HuH-7 (cell line): ENCODE measurements at regions not wholly inside any gene's neighbourhood (a gene's known extent, or its start where the extent isn't known, plus 50 kb on each side); places are given as distances from the start of the nearest gene placed in this dataset.
"Not testable (repeated sequence)": the region's sequence is repeated elsewhere in the genome, so short reads cannot be mapped to it uniquely, and the experiment has no call there.

Source experiments
- DNase-seq: peaks from one replicate; pipeline ENCODE4 v3.0.0; 2011; ENCODE audit warnings: low spot score

GRCh38 chr10:113470372-113471240, 82.2 kb upstream of the HABP2 start:
- no peak for DNase-seq

- DNase-seq = no peak
Measured at GRCh38 chr10:113471241-113471996, 81.4 kb upstream of the HABP2 start.

GRCh38 chr10:113473011-113473410, 79.8 kb upstream of the HABP2 start:
- no peak for DNase-seq

GRCh38 chr10:113473851-113474250, 79.0 kb upstream of the HABP2 start:
- no peak for DNase-seq

GRCh38 chr10:113474752-113475151, 78.1 kb upstream of the HABP2 start:
- no peak for DNase-seq

- DNase-seq = no peak
Measured at GRCh38 chr10:113475381-113475807, 77.5 kb upstream of the HABP2 start.

GRCh38 chr10:113476191-113476590, 76.7 kb upstream of the HABP2 start:
- no peak for DNase-seq

GRCh38 chr10:113476673-113477072, 76.2 kb upstream of the HABP2 start:
- no peak for DNase-seq

GRCh38 chr10:113477451-113477850, 75.4 kb upstream of the HABP2 start:
- no peak for DNase-seq

GRCh38 chr10:113479346-113480080, 73.3 kb upstream of the HABP2 start:
- peak; percentile 55 for DNase-seq

GRCh38 chr10:113480081-113480360, 72.8 kb upstream of the HABP2 start:
- DNase-seq = no peak

GRCh38 chr10:113480851-113481502, 71.9 kb upstream of the HABP2 start:
- DNase-seq = peak; percentile 44

- no peak for DNase-seq
Measured at GRCh38 chr10:113484487-113484886, 68.4 kb upstream of the HABP2 start.

GRCh38 chr10:113485736-113486135, 67.1 kb upstream of the HABP2 start:
- no peak for DNase-seq

GRCh38 chr10:113486531-113486930, 66.3 kb upstream of the HABP2 start:
- DNase-seq = no peak

- DNase-seq = no peak
Measured at GRCh38 chr10:113487154-113487553, 65.7 kb upstream of the HABP2 start.

- no peak for DNase-seq
Measured at GRCh38 chr10:113488186-113488585, 64.7 kb upstream of the HABP2 start.

GRCh38 chr10:113489522-113489921, 63.3 kb upstream of the HABP2 start:
- DNase-seq = not testable (repeated sequence)

- no peak for DNase-seq
Measured at GRCh38 chr10:113491967-113492565, 60.8 kb upstream of the HABP2 start.

- DNase-seq = no peak
Measured at GRCh38 chr10:113493195-113493594, 59.7 kb upstream of the HABP2 start.

GRCh38 chr10:113493882-113494301, 59.0 kb upstream of the HABP2 start:
- no peak for DNase-seq

- DNase-seq = no peak
Measured at GRCh38 chr10:113494761-113495160, 58.1 kb upstream of the HABP2 start.
